ENCODE measurements at regions not wholly inside any gene's neighbourhood (a gene's known extent, or its start where the extent isn't known, plus 50 kb on each side); places are given as distances from the start of the nearest gene placed in this dataset.

GRCh38 chr15:62377736-62378480 is 212.8 kb upstream of the C2CD4B start:
- TF ChIP-seq ZFX (IDR thresholded peaks at IDR 0.05) (no peak), CTCF (conservative IDR thresholded peaks at IDR 0.05) (no peak)
- no peak overlapping the region for H3K27ac ChIP-seq

- TF ChIP-seq ZFX (IDR thresholded peaks at IDR 0.05), result no peak
- TF ChIP-seq CTCF (conservative IDR thresholded peaks at IDR 0.05), result no peak
Measured at GRCh38 chr15:62378772-62379498, 213.8 kb upstream of the C2CD4B start.

GRCh38 chr15:62380011-62380410 is 214.9 kb upstream of the C2CD4B start:
- TF ChIP-seq CTCF (conservative IDR thresholded peaks at IDR 0.05) (no peak), ZFX (IDR thresholded peaks at IDR 0.05) (no peak)
- no peak overlapping the region for H3K27ac ChIP-seq

More at GRCh38 chr15:62378772-62379498, 213.8 kb upstream of the C2CD4B start:
- no peak overlapping the region for H3K27ac ChIP-seq

GRCh38 chr15:62382046-62382445 is 217.0 kb upstream of the C2CD4B start:
- TF ChIP-seq ZFX (IDR thresholded peaks at IDR 0.05), result no peak
- no peak for TF ChIP-seq CTCF (conservative IDR thresholded peaks at IDR 0.05)
- H3K27ac ChIP-seq, result no peak overlapping the region

- peak within 1 kb of the TSS; percentile 78 for H3K27ac ChIP-seq
- TF ChIP-seq CTCF (conservative IDR thresholded peaks at IDR 0.05) (no peak), ZFX (IDR thresholded peaks at IDR 0.05) (peak; percentile 86)
Measured at GRCh38 chr15:62389885-62390790, 225.1 kb upstream of the C2CD4B start, which contains the start of gene TLN2. Gene TLN2 (plus strand): TSS chr15:62390550.

- TF ChIP-seq ZFX (IDR thresholded peaks at IDR 0.05), result no peak
- no peak; the same call in none of the 2 replicates for TF ChIP-seq CTCF (conservative IDR thresholded peaks at IDR 0.05)
- H3K27ac ChIP-seq, result peak overlapping the region; percentile 78
Measured at GRCh38 chr15:62390791-62391640, 225.9 kb upstream of the C2CD4B start.
